ENCODE measurements at regions not wholly inside any gene's neighbourhood (a gene's known extent, or its start where the extent isn't known, plus 50 kb on each side); places are given as distances from the start of the nearest gene placed in this dataset.
A peak's percentile ranks its signal among the peaks of the same experiment; 100 is the strongest.

DNA sequence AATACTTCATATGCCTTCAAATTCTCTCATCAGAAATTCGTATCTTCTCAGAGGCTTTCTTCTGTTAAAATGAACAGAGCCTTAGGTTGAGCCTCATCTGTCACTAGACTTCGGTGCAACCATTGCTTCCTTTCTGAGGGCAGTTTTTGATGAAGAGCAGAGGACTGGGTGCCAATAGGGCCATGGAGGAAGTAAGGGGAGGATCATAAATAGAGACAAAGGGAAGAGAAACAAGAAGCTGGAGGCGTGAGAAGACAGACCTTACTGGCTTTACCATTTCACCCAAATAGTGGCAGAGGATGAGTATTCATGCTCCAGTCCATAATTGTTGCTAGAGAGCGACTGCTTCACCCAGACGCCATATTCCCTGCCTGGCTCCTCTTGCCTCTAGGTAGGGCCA is 215.6 kb upstream of the PKDCC start:
- intact Hi-C loops (cut with DNase I; ENCODE audit: low total_unique reads) = no loop called here
- TF ChIP-seq CTCF (IDR thresholded peaks at IDR 0.05) (no peak), EP300 (IDR thresholded peaks at IDR 0.05) (no peak), POLR2AphosphoS5 (IDR thresholded peaks at IDR 0.05) (no peak), POLR2A (IDR thresholded peaks at IDR 0.05) (no peak)
- 80 to 89% (median 83%) methylated on average over 5 of the region's 5 CpGs for WGBS, 5 donors

DNA sequence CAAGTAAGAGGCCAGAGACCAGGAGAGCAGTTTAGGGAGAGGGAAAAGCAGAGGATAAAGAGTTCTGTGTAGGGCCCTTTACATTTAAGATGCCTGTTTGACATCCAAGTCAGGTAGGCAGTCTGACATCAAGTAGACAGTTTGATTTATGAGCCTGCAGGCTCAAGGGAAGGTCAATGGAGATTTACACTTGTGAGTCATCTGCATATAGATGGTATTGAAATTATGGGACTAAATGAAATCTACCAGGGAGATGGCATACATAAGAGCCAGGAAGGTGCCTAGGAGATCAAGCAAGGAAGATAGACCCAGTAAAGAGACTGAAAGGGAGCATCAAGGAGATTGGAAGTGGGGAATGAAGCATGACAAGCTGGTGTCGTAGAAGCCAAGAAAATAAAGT is 212.4 kb upstream of the PKDCC start:
- H3K9me3 ChIP-seq = no peaks in the 10 kb centered on the region
- peaks cover 0 to 4% (median 1%) of the 10 kb centered on the region in 4 donors for H3K4me1 ChIP-seq
- H3K27me3 ChIP-seq = peaks cover 0 to 11% (median 0%) of the 10 kb centered on the region in 3 donors
- intact Hi-C loops (cut with DNase I; ENCODE audit: low total_unique reads) = no loop called here
- no peak overlapping the region for H3K27ac ChIP-seq
- WGBS, 5 donors = 60 to 80% (median 71%) methylated on average over 1 of the region's 1 CpG
- H3K4me3 ChIP-seq = no peak overlapping the region
- TF ChIP-seq CTCF (IDR thresholded peaks at IDR 0.05) (no peak), POLR2A (IDR thresholded peaks at IDR 0.05) (no peak), EP300 (IDR thresholded peaks at IDR 0.05) (no peak), POLR2AphosphoS5 (IDR thresholded peaks at IDR 0.05) (no peak)
- H3K36me3 ChIP-seq = no peaks in the 10 kb centered on the region
- no peak for DNase-seq

More for the DNA sequence above, 215.6 kb upstream of the PKDCC start:
- no peaks in the 10 kb centered on the region for H3K9me3 ChIP-seq
- DNase-seq = no peak
- H3K27ac ChIP-seq = no peak overlapping the region
- H3K36me3 ChIP-seq = no peaks in the 10 kb centered on the region
- H3K4me3 ChIP-seq = no peak overlapping the region
- no peaks in the 10 kb centered on the region for H3K4me1 ChIP-seq
- H3K27me3 ChIP-seq = peaks cover 0 to 29% (median 0%) of the 10 kb centered on the region in 3 donors

- TF ChIP-seq POLR2AphosphoS5 (IDR thresholded peaks at IDR 0.05) (no peak), POLR2A (IDR thresholded peaks at IDR 0.05) (no peak), EP300 (IDR thresholded peaks at IDR 0.05) (no peak), CTCF (IDR thresholded peaks at IDR 0.05) (no peak)
- no peak overlapping the region for H3K4me3 ChIP-seq
- H3K27me3 ChIP-seq = peaks cover 0 to 11% (median 0%) of the 10 kb centered on the region in 3 donors
- 2 to 12% (median 7%) methylated on average over 4 of the region's 4 CpGs for WGBS, 5 donors
- no peak overlapping the region for H3K27ac ChIP-seq
- H3K9me3 ChIP-seq = no peaks in the 10 kb centered on the region
- peak; percentile 45 to 83 for DNase-seq
- H3K4me1 ChIP-seq = peaks cover 5 to 14% (median 11%) of the 10 kb centered on the region in 4 donors
- no peaks in the 10 kb centered on the region for H3K36me3 ChIP-seq
- intact Hi-C loops (cut with DNase I; ENCODE audit: low total_unique reads) = no loop called here
Observed at GRCh38 chr2:41836948-41837347, 210.9 kb upstream of the PKDCC start.

GRCh38 chr2:41837610-41838009 is 210.2 kb upstream of the PKDCC start:
- H3K27me3 ChIP-seq = peaks cover 0 to 8% (median 0%) of the 10 kb centered on the region in 3 donors
- H3K27ac ChIP-seq = no peak overlapping the region
- H3K36me3 ChIP-seq = no peaks in the 10 kb centered on the region
- DNase-seq = no peak
- H3K9me3 ChIP-seq = no peaks in the 10 kb centered on the region
- intact Hi-C loops (cut with DNase I; ENCODE audit: low total_unique reads) = no loop called here
- peaks cover 5 to 15% (median 11%) of the 10 kb centered on the region in 4 donors for H3K4me1 ChIP-seq
- TF ChIP-seq CTCF (IDR thresholded peaks at IDR 0.05) (no peak), EP300 (IDR thresholded peaks at IDR 0.05) (no peak), POLR2AphosphoS5 (IDR thresholded peaks at IDR 0.05) (no peak), POLR2A (IDR thresholded peaks at IDR 0.05) (no peak)
- no peak overlapping the region for H3K4me3 ChIP-seq

Data from stomach (tissue), 8 donors.